Tibial nerve (tissue), 4 donors: ENCODE measurements at regions not wholly inside any gene's neighbourhood (a gene's known extent, or its start where the extent isn't known, plus 50 kb on each side); places are given as distances from the start of the nearest gene placed in this dataset.

Source experiments
- DNase-seq, 2 donors: peaks; one replicate each; pipeline ENCODE4 v3.0.0-alpha.2; 2019; ENCODE audit warnings: low spot score in 2 of 2
- H3K27ac ChIP-seq, 4 donors: fragments of 200-600 bp; sonication (generic) in 3 of 4; one replicate each; pipeline ENCODE4 v1.5.1; 2017 to 2019; ENCODE audit warnings: mild to moderate bottlenecking in 1 of 4
- H3K27me3 ChIP-seq, 2 donors: fragments of 200-600 bp; sonication (generic) in 1 of 2; one replicate each; pipeline versions ENCODE4 v1.5.1 to v1.6.0; 2017 to 2019
- H3K36me3 ChIP-seq, 3 donors: fragments of 200-600 bp; sonication (generic); one replicate each; pipeline ENCODE4 v1.5.1; 2018 to 2019
- H3K4me1 ChIP-seq, 4 donors: fragments of 200-600 bp; sonication (generic) in 3 of 4; one replicate each; pipeline ENCODE4 v1.5.1; 2017 to 2019
- H3K4me3 ChIP-seq, 4 donors: fragments of 200-600 bp; sonication (generic) in 3 of 4; one replicate each; pipeline ENCODE4 v1.5.1; 2017 to 2019; ENCODE audit warnings: mild to moderate bottlenecking in 1 of 4, moderate library complexity in 1 of 4
- H3K9me3 ChIP-seq, 4 donors: fragments of 200-600 bp; sonication (generic) in 3 of 4; one replicate each; pipeline ENCODE4 v1.5.1; 2017 to 2019
- CTCF ChIP-seq, 5 experiments: fragments of 200-600 bp in 3 of 5; fragments of 450-650 bp in 2 of 5; sonication (generic) in 3 of 5; IDR thresholded peaks; one replicate each; pipeline ENCODE4 v1.5.1; 2016 to 2019; ENCODE audit warnings: antibody characterized with exemption in 5 of 5, mild to moderate bottlenecking in 3 of 5, moderate library complexity in 2 of 5
- EP300 ChIP-seq, 2 donors: sonication (generic); formaldehyde crosslinking; IDR thresholded peaks; one replicate each; pipeline ENCODE4 v1.6.1; 2017; ENCODE audit warnings: antibody characterized with exemption in 2 of 2, mild to moderate bottlenecking in 1 of 2
- POLR2A ChIP-seq, 2 donors: fragments of 450-650 bp; IDR thresholded peaks; one replicate each; pipeline ENCODE4 v1.6.1; 2017; ENCODE audit warnings: antibody characterized with exemption in 2 of 2, mild to moderate bottlenecking in 2 of 2, moderate library complexity in 2 of 2
- WGBS, 2 donors: methylation state at CpG; one replicate each; pipeline ENCODE4 v1.1.5; 2018; 5-methylcytosine and 5-hydroxymethylcytosine counted together

GRCh38 chr7:96495751-96496216 is 173.9 kb upstream of the SLC25A13 start:
- TF ChIP-seq EP300 (IDR thresholded peaks at IDR 0.05) = no peak
- TF ChIP-seq POLR2A (IDR thresholded peaks at IDR 0.05) = no peak
- TF ChIP-seq CTCF (IDR thresholded peaks at IDR 0.05) = no peak
- H3K4me3 ChIP-seq = no peak overlapping the region
- no peaks in the 10 kb centered on the region for H3K36me3 ChIP-seq
- DNase-seq = no peak
- WGBS, 2 donors = 56 to 63% methylated on average over 6 of the region's 6 CpGs
- H3K9me3 ChIP-seq = no peaks in the 10 kb centered on the region
- no peak overlapping the region for H3K27ac ChIP-seq
- H3K27me3 ChIP-seq = no peaks in the 10 kb centered on the region
- H3K4me1 ChIP-seq = no peaks in the 10 kb centered on the region

- WGBS, 2 donors = 80 to 88% methylated on average over 4 of the region's 4 CpGs
- DNase-seq = no peak
- TF ChIP-seq EP300 (IDR thresholded peaks at IDR 0.05) (no peak), CTCF (IDR thresholded peaks at IDR 0.05) (no peak), POLR2A (IDR thresholded peaks at IDR 0.05) (no peak)
- Histone ChIP-seq H3K4me1 (no peaks in the 10 kb centered on the region), H3K4me3 (no peak overlapping the region), H3K27me3 (no peaks in the 10 kb centered on the region), H3K27ac (no peak overlapping the region), H3K9me3 (no peaks in the 10 kb centered on the region), H3K36me3 (no peaks in the 10 kb centered on the region)
Measured at GRCh38 chr7:96486681-96487080, 164.8 kb upstream of the SLC25A13 start.

DNA sequence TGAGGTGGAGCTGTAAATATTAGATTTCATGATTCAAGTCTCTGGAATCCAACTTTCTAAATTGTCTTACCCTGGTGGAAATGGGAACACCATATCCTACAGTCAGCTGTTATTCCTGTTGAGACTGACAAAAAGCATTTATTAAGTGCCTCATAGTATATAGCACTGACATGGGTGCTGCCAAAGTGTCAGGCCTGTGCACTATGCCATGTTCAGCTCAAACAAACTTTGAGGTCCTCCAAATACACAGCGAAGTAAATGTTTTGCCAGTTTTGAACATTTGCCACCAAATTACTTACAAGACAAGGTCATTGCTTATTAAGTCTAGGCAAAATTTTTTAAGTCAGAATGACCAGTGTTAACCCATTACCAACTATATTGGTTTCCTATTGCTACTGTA is 162.9 kb upstream of the SLC25A13 start:
- 86 to 91% methylated on average over 1 of the region's 1 CpG for WGBS, 2 donors
- Histone ChIP-seq H3K4me3 (no peak overlapping the region), H3K27me3 (no peaks in the 10 kb centered on the region), H3K36me3 (no peaks in the 10 kb centered on the region), H3K27ac (no peak overlapping the region), H3K4me1 (no peaks in the 10 kb centered on the region), H3K9me3 (no peaks in the 10 kb centered on the region)
- DNase-seq = no peak
- no peak for TF ChIP-seq POLR2A (IDR thresholded peaks at IDR 0.05)
- no peak for TF ChIP-seq CTCF (IDR thresholded peaks at IDR 0.05)
- no peak for TF ChIP-seq EP300 (IDR thresholded peaks at IDR 0.05)

GRCh38 chr7:96484091-96484490 is 162.2 kb upstream of the SLC25A13 start:
- Histone ChIP-seq H3K27me3 (no peaks in the 10 kb centered on the region), H3K4me1 (peaks cover 0 to 4% (median 0%) of the 10 kb centered on the region in 4 donors), H3K27ac (no peak overlapping the region), H3K9me3 (no peaks in the 10 kb centered on the region), H3K36me3 (no peaks in the 10 kb centered on the region), H3K4me3 (no peak overlapping the region)
- DNase-seq = no peak
- whole genome bisulfite sequencing, 2 donors = 93 to 96% methylated on average over 2 of the region's 2 CpGs
- TF ChIP-seq CTCF (IDR thresholded peaks at IDR 0.05) (no peak), POLR2A (IDR thresholded peaks at IDR 0.05) (no peak), EP300 (IDR thresholded peaks at IDR 0.05) (no peak)

GRCh38 chr7:96481796-96482195 is 159.9 kb upstream of the SLC25A13 start:
- 52 to 63% methylated on average over 1 of the region's 1 CpG for WGBS, 2 donors
- H3K4me3 ChIP-seq = no peak overlapping the region
- no peak for TF ChIP-seq CTCF (IDR thresholded peaks at IDR 0.05)
- TF ChIP-seq POLR2A (IDR thresholded peaks at IDR 0.05) = no peak
- no peak for TF ChIP-seq EP300 (IDR thresholded peaks at IDR 0.05)

More at GRCh38 chr7:96481796-96482195, 159.9 kb upstream of the SLC25A13 start:
- Histone ChIP-seq H3K9me3 (no peaks in the 10 kb centered on the region), H3K27me3 (no peaks in the 10 kb centered on the region), H3K36me3 (no peaks in the 10 kb centered on the region), H3K27ac (no peak overlapping the region), H3K4me1 (peaks cover 0 to 9% (median 0%) of the 10 kb centered on the region in 4 donors)
- no peak for DNase-seq
